ENCODE measurements at regions not wholly inside any gene's neighbourhood (a gene's known extent, or its start where the extent isn't known, plus 50 kb on each side); places are given as distances from the start of the nearest gene placed in this dataset.

DNA sequence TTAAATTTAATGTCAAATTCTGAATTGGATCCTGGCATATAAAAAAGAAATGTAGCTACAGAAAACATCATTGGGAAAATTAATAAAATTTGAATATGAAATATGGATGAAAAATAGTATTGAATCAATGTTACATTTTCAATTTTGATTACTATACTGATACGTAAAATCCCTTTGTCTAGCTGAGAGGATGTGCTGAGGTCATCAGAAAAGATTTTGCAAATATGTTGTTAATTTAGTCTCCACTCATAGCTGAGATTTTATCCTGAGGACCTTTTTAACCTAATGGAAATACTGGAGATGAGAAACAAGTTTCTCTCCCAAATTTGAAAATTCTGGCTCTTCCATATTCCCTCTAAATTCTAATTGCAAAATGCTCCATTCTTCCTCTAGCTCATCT is 84.4 kb upstream of the ADAMTS16 start:
- DNase-seq (ENCODE audit: low spot score) (no peak), ATAC-seq (no peak)
- no peak overlapping the region for H2AFZ ChIP-seq
- no peaks in the 10 kb centered on the region for H3K27me3 Mint-ChIP-seq (ENCODE audit: insufficient read depth, low read depth, poor library complexity)
- no peaks in the 10 kb centered on the region for H3K36me3 Mint-ChIP-seq (ENCODE audit: low read depth)
- H3K4me3 Mint-ChIP-seq = no peak overlapping the region
- TF ChIP-seq JUNB (IDR thresholded peaks at IDR 0.05; ENCODE audit: unreplicated experiment) (no peak), CREB1 (CRISPR knock-in tag; IDR thresholded peaks at IDR 0.05; ENCODE audit: low read depth) (no peak), POLR2AphosphoS5 (IDR thresholded peaks at IDR 0.05; ENCODE audit: low read depth) (no peak), STAT1 (IDR thresholded peaks at IDR 0.05; ENCODE audit: unreplicated experiment) (no peak), ZNF114 (CRISPR knock-in tag; IDR thresholded peaks at IDR 0.05) (no peak), NANOG (IDR thresholded peaks at IDR 0.05; ENCODE audit: borderline replicate concordance) (no peak), ZNF331 (CRISPR knock-in tag; IDR thresholded peaks at IDR 0.05; ENCODE audit: low read depth) (no peak), EZH2 (IDR thresholded peaks at IDR 0.05; ENCODE audit: low read depth, unreplicated experiment) (no peak), EZH2phosphoT487 (IDR thresholded peaks at IDR 0.05; ENCODE audit: unreplicated experiment) (no peak)
- TF ChIP-seq, protein P1, sequence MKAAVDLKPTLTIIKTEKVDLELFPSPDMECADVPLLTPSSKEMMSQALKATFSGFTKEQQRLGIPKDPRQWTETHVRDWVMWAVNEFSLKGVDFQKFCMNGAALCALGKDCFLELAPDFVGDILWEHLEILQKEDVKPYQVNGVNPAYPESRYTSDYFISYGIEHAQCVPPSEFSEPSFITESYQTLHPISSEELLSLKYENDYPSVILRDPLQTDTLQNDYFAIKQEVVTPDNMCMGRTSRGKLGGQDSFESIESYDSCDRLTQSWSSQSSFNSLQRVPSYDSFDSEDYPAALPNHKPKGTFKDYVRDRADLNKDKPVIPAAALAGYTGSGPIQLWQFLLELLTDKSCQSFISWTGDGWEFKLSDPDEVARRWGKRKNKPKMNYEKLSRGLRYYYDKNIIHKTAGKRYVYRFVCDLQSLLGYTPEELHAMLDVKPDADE (IDR thresholded peaks at IDR 0.05) = no peak
- TF ChIP-seq, protein P2, sequence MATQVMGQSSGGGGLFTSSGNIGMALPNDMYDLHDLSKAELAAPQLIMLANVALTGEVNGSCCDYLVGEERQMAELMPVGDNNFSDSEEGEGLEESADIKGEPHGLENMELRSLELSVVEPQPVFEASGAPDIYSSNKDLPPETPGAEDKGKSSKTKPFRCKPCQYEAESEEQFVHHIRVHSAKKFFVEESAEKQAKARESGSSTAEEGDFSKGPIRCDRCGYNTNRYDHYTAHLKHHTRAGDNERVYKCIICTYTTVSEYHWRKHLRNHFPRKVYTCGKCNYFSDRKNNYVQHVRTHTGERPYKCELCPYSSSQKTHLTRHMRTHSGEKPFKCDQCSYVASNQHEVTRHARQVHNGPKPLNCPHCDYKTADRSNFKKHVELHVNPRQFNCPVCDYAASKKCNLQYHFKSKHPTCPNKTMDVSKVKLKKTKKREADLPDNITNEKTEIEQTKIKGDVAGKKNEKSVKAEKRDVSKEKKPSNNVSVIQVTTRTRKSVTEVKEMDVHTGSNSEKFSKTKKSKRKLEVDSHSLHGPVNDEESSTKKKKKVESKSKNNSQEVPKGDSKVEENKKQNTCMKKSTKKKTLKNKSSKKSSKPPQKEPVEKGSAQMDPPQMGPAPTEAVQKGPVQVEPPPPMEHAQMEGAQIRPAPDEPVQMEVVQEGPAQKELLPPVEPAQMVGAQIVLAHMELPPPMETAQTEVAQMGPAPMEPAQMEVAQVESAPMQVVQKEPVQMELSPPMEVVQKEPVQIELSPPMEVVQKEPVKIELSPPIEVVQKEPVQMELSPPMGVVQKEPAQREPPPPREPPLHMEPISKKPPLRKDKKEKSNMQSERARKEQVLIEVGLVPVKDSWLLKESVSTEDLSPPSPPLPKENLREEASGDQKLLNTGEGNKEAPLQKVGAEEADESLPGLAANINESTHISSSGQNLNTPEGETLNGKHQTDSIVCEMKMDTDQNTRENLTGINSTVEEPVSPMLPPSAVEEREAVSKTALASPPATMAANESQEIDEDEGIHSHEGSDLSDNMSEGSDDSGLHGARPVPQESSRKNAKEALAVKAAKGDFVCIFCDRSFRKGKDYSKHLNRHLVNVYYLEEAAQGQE (IDR thresholded peaks at IDR 0.05; ENCODE audit: unreplicated experiment) = no peak
- TF ChIP-seq, protein P3, sequence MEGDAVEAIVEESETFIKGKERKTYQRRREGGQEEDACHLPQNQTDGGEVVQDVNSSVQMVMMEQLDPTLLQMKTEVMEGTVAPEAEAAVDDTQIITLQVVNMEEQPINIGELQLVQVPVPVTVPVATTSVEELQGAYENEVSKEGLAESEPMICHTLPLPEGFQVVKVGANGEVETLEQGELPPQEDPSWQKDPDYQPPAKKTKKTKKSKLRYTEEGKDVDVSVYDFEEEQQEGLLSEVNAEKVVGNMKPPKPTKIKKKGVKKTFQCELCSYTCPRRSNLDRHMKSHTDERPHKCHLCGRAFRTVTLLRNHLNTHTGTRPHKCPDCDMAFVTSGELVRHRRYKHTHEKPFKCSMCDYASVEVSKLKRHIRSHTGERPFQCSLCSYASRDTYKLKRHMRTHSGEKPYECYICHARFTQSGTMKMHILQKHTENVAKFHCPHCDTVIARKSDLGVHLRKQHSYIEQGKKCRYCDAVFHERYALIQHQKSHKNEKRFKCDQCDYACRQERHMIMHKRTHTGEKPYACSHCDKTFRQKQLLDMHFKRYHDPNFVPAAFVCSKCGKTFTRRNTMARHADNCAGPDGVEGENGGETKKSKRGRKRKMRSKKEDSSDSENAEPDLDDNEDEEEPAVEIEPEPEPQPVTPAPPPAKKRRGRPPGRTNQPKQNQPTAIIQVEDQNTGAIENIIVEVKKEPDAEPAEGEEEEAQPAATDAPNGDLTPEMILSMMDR (conservative IDR thresholded peaks at IDR 0.05; ENCODE audit: low read depth in 2 of 2) = no peak
- TF ChIP-seq, protein P4, sequence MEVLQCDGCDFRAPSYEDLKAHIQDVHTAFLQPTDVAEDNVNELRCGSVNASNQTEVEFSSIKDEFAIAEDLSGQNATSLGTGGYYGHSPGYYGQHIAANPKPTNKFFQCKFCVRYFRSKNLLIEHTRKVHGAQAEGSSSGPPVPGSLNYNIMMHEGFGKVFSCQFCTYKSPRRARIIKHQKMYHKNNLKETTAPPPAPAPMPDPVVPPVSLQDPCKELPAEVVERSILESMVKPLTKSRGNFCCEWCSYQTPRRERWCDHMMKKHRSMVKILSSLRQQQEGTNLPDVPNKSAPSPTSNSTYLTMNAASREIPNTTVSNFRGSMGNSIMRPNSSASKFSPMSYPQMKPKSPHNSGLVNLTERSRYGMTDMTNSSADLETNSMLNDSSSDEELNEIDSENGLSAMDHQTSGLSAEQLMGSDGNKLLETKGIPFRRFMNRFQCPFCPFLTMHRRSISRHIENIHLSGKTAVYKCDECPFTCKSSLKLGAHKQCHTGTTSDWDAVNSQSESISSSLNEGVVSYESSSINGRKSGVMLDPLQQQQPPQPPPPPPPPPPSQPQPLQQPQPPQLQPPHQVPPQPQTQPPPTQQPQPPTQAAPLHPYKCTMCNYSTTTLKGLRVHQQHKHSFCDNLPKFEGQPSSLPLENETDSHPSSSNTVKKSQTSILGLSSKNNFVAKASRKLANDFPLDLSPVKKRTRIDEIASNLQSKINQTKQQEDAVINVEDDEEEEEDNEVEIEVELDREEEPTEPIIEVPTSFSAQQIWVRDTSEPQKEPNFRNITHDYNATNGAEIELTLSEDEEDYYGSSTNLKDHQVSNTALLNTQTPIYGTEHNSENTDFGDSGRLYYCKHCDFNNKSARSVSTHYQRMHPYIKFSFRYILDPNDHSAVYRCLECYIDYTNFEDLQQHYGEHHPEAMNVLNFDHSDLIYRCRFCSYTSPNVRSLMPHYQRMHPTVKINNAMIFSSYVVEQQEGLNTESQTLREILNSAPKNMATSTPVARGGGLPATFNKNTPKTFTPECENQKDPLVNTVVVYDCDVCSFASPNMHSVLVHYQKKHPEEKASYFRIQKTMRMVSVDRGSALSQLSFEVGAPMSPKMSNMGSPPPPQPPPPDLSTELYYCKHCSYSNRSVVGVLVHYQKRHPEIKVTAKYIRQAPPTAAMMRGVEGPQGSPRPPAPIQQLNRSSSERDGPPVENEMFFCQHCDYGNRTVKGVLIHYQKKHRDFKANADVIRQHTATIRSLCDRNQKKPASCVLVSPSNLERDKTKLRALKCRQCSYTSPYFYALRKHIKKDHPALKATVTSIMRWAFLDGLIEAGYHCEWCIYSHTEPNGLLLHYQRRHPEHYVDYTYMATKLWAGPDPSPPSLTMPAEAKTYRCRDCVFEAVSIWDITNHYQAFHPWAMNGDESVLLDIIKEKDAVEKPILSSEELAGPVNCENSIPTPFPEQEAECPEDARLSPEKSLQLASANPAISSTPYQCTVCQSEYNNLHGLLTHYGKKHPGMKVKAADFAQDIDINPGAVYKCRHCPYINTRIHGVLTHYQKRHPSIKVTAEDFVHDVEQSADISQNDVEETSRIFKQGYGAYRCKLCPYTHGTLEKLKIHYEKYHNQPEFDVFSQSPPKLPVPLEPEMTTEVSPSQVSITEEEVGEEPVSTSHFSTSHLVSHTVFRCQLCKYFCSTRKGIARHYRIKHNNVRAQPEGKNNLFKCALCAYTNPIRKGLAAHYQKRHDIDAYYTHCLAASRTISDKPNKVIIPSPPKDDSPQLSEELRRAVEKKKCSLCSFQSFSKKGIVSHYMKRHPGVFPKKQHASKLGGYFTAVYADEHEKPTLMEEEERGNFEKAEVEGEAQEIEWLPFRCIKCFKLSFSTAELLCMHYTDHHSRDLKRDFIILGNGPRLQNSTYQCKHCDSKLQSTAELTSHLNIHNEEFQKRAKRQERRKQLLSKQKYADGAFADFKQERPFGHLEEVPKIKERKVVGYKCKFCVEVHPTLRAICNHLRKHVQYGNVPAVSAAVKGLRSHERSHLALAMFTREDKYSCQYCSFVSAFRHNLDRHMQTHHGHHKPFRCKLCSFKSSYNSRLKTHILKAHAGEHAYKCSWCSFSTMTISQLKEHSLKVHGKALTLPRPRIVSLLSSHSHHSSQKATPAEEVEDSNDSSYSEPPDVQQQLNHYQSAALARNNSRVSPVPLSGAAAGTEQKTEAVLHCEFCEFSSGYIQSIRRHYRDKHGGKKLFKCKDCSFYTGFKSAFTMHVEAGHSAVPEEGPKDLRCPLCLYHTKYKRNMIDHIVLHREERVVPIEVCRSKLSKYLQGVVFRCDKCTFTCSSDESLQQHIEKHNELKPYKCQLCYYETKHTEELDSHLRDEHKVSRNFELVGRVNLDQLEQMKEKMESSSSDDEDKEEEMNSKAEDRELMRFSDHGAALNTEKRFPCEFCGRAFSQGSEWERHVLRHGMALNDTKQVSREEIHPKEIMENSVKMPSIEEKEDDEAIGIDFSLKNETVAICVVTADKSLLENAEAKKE (CRISPR knock-in tag; IDR thresholded peaks at IDR 0.05) = no peak
- no peaks in the 10 kb centered on the region for H3K79me2 ChIP-seq (replicated peaks; ENCODE audit: insufficient read depth)
- no peaks in the 10 kb centered on the region for H4K20me1 ChIP-seq (replicated peaks; ENCODE audit: insufficient read depth)
- no peaks in the 10 kb centered on the region for H3K36me3 ChIP-seq (ENCODE audit: insufficient read depth)
- no peak overlapping the region for H3K27ac Mint-ChIP-seq
- H3K4me1 Mint-ChIP-seq = peaks cover 8% of the 10 kb centered on the region; the same call in 2 of the 3 replicates
- no peak overlapping the region for H3K4me2 ChIP-seq
- H3K4me3 ChIP-seq = no peak overlapping the region
- no peaks in the 10 kb centered on the region for H3F3A ChIP-seq (replicated peaks; ENCODE audit: low read depth)
- no peaks in the 10 kb centered on the region for H3K27me3 ChIP-seq (ENCODE audit: insufficient read depth)
- H3K9me3 Mint-ChIP-seq = no peaks in the 10 kb centered on the region
- peaks cover 8% of the 10 kb centered on the region; the same call in 1 of the 2 replicates for H3K4me1 ChIP-seq (ENCODE audit: insufficient read depth)
- H3K9me2 ChIP-seq (ENCODE audit: insufficient read depth) = 0 out of 2 replicates have a peak, but pooled peaks cover 4% of the 10 kb centered on the region
- no peak overlapping the region for H3K27ac ChIP-seq (ENCODE audit: low read depth)

Data from GM23338 (cell line).